ENCODE measurements at regions not wholly inside any gene's neighbourhood (a gene's known extent, or its start where the extent isn't known, plus 50 kb on each side); places are given as distances from the start of the nearest gene placed in this dataset.

DNA sequence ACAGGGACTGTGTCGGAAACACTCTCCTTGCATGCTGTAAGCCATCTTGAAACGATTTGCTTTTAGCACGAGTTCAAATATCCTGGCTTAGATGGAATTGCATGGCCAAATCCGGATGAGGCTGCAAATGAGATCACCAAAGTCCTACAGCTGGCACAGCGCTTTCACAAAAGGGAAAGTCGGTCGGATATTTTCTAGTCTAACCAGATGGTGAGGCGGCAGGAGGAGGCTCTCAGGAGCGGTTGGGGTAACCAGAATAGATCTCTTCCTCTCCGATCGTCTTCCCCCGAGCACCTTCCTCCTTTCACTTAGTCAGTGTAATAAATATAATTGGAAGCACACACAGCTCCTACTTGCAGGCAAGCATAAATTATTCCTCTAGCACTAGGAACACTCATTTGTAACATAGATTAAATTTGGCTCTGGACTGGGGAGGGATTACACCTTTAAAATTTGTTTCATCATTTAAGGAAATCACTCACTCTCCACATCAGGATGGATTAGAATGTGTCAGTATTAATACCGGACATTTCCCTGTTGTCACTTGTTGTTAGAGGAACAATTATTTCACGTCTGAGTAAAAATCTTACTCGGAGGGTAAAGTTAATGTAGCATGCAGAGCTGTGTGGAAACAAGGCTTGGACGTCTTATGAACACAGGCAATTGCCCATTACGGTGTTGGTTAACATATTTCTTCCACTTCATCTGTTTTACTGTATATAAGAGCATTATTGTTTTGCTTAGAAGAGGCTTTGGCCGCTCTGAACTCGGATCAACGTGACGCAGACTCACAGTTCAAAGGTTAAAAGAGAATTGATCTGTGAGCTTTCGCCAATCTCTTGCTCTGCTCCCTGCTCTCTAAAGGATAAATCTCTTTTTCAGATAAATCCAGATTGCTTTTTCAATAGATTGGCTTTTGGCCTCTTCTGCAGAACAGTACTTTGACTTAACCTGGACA, 857.9 kb downstream of the TYW1 start:
- TF ChIP-seq, protein P1, sequence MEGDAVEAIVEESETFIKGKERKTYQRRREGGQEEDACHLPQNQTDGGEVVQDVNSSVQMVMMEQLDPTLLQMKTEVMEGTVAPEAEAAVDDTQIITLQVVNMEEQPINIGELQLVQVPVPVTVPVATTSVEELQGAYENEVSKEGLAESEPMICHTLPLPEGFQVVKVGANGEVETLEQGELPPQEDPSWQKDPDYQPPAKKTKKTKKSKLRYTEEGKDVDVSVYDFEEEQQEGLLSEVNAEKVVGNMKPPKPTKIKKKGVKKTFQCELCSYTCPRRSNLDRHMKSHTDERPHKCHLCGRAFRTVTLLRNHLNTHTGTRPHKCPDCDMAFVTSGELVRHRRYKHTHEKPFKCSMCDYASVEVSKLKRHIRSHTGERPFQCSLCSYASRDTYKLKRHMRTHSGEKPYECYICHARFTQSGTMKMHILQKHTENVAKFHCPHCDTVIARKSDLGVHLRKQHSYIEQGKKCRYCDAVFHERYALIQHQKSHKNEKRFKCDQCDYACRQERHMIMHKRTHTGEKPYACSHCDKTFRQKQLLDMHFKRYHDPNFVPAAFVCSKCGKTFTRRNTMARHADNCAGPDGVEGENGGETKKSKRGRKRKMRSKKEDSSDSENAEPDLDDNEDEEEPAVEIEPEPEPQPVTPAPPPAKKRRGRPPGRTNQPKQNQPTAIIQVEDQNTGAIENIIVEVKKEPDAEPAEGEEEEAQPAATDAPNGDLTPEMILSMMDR (IDR thresholded peaks at IDR 0.05; ENCODE audit: extremely low read depth, low read depth, low read length): no peak
- no peaks in the 10 kb centered on the region for H3K79me2 ChIP-seq (ENCODE audit: insufficient read depth, low read length)
- no peaks in the 10 kb centered on the region for H3K27me3 ChIP-seq (ENCODE audit: insufficient read depth, low read length)
- no peaks in the 10 kb centered on the region for H3K9me3 ChIP-seq (ENCODE audit: low read depth, low read length)
- H3K4me2 ChIP-seq (ENCODE audit: insufficient read depth, low read length): no peak overlapping the region
- H4K20me1 ChIP-seq (ENCODE audit: insufficient read depth, low read length): no peaks in the 10 kb centered on the region
- H3K36me3 ChIP-seq (ENCODE audit: insufficient read depth, low read length): no peaks in the 10 kb centered on the region
- H3K27ac ChIP-seq (ENCODE audit: low read depth, low read length): no peak overlapping the region
- no peak overlapping the region for H2AFZ ChIP-seq (ENCODE audit: low read length)
- no peak overlapping the region for H3K4me3 ChIP-seq (ENCODE audit: insufficient read depth, low read length)
- peak; percentile 9 for DNase-seq (ENCODE audit: insufficient read length, low spot score, missing footprints)
- H3K4me1 ChIP-seq (ENCODE audit: insufficient read depth, low read length): no peaks in the 10 kb centered on the region

DNA sequence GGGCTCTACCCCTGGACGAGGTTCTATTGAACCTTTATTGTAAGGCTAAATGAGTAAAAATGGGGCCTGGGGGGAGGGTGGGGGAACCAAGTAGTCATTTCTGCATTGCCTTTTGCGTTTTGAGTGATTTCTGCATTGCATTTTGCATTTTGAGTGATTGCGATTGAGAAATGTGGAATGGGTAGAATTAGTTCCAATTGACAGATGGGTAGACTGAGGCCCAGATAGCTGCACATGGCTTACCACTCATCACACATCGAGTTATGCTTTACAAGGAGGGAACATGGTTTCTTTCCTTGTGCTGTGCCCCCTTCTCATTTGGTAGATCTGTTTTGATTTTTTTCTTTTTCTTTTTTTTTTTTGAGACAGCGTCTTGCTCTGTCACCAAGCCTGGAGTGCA, 858.7 kb downstream of the TYW1 start:
- Histone ChIP-seq H3K4me2 (ENCODE audit: insufficient read depth, low read length) (no peak overlapping the region), H3K4me3 (ENCODE audit: insufficient read depth, low read length) (no peak overlapping the region), H3K27ac (ENCODE audit: low read depth, low read length) (no peak overlapping the region), H3K9me3 (ENCODE audit: low read depth, low read length) (no peaks in the 10 kb centered on the region), H4K20me1 (ENCODE audit: insufficient read depth, low read length) (no peaks in the 10 kb centered on the region), H3K36me3 (ENCODE audit: insufficient read depth, low read length) (no peaks in the 10 kb centered on the region), H3K27me3 (ENCODE audit: insufficient read depth, low read length) (no peaks in the 10 kb centered on the region), H3K4me1 (ENCODE audit: insufficient read depth, low read length) (no peaks in the 10 kb centered on the region), H3K79me2 (ENCODE audit: insufficient read depth, low read length) (no peaks in the 10 kb centered on the region), H2AFZ (ENCODE audit: low read length) (no peak overlapping the region)
- TF ChIP-seq, protein P1 (IDR thresholded peaks at IDR 0.05; ENCODE audit: extremely low read depth, low read depth, low read length): no peak
- no peak for DNase-seq (ENCODE audit: insufficient read length, low spot score, missing footprints)

DNA sequence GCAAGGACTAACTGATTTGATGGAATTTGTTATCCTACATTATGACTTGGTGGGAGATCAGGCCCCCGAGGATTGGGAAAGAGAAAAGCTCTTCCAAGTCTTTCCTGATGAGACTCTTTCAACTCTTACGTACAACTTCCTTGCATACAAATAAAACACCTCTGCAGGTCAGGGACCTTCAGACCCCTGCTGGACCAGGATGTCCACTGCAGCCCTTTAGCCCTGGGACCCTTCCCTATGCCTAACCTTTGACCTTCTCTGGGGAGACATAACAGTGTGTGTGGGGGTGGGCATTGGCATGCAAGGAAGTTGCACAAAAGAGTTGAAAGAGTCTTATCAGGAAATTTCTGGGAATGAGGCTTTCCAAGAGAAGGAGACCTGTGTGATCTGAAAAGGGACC, 859.4 kb downstream of the TYW1 start:
- H3K4me1 ChIP-seq (ENCODE audit: insufficient read depth, low read length): no peaks in the 10 kb centered on the region
- H3K27me3 ChIP-seq (ENCODE audit: insufficient read depth, low read length): no peaks in the 10 kb centered on the region
- no peaks in the 10 kb centered on the region for H3K79me2 ChIP-seq (ENCODE audit: insufficient read depth, low read length)
- no peak overlapping the region for H3K4me3 ChIP-seq (ENCODE audit: insufficient read depth, low read length)
- H3K27ac ChIP-seq (ENCODE audit: low read depth, low read length): no peak overlapping the region
- DNase-seq (ENCODE audit: insufficient read length, low spot score, missing footprints): no peak
- H4K20me1 ChIP-seq (ENCODE audit: insufficient read depth, low read length): no peaks in the 10 kb centered on the region
- H2AFZ ChIP-seq (ENCODE audit: low read length): no peak overlapping the region
- no peaks in the 10 kb centered on the region for H3K36me3 ChIP-seq (ENCODE audit: insufficient read depth, low read length)
- TF ChIP-seq, protein P1 (IDR thresholded peaks at IDR 0.05; ENCODE audit: extremely low read depth, low read depth, low read length): no peak
- no peaks in the 10 kb centered on the region for H3K9me3 ChIP-seq (ENCODE audit: low read depth, low read length)
- H3K4me2 ChIP-seq (ENCODE audit: insufficient read depth, low read length): no peak overlapping the region

DNA sequence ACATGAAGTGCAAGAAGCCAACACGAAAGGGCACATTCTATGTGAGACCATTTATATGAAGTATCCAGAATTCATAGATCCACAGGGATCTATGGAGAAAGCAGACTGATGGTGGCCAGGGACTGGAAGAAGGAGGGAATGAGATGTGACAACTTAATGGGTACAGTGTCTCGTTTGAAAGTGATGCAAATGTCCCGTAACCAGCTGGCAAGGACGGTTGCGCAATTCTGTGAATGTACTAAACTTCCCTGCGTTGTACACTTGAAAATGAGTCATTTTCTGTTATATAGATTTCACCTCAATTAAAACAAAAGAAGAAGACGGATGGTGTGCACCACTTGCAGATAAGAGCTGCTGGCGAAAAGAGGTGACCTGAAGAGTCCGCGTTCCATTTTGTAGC, 861.1 kb downstream of the TYW1 start:
- Histone ChIP-seq H3K79me2 (ENCODE audit: insufficient read depth, low read length) (no peaks in the 10 kb centered on the region), H3K4me1 (ENCODE audit: insufficient read depth, low read length) (no peaks in the 10 kb centered on the region), H3K4me3 (ENCODE audit: insufficient read depth, low read length) (no peak overlapping the region), H3K4me2 (ENCODE audit: insufficient read depth, low read length) (no peak overlapping the region), H3K27ac (ENCODE audit: low read depth, low read length) (no peak overlapping the region), H4K20me1 (ENCODE audit: insufficient read depth, low read length) (no peaks in the 10 kb centered on the region), H2AFZ (ENCODE audit: low read length) (no peak overlapping the region), H3K9me3 (ENCODE audit: low read depth, low read length) (no peaks in the 10 kb centered on the region), H3K27me3 (ENCODE audit: insufficient read depth, low read length) (no peaks in the 10 kb centered on the region), H3K36me3 (ENCODE audit: insufficient read depth, low read length) (no peaks in the 10 kb centered on the region)
- TF ChIP-seq, protein P1 (IDR thresholded peaks at IDR 0.05; ENCODE audit: extremely low read depth, low read depth, low read length): no peak
- no peak for DNase-seq (ENCODE audit: insufficient read length, low spot score, missing footprints)

Measured in osteoblast (primary cell).